ENCODE measurements at regions not wholly inside any gene's neighbourhood (a gene's known extent, or its start where the extent isn't known, plus 50 kb on each side); places are given as distances from the start of the nearest gene placed in this dataset.
"Not testable (repeated sequence)": the region's sequence is repeated elsewhere in the genome, so short reads cannot be mapped to it uniquely, and the experiment has no call there.

- not testable (repeated sequence) for DNase-seq
Measured at GRCh38 chr7:155397758-155398714, 59.9 kb upstream of the EN2 start.

- DNase-seq, result no peak
Measured at GRCh38 chr7:155398944-155399343, 59.0 kb upstream of the EN2 start.

GRCh38 chr7:155399577-155399976 lies 58.4 kb upstream of the EN2 start:
- no peak for DNase-seq

- no peak for DNase-seq
Measured at GRCh38 chr7:155401231-155401630, 56.7 kb upstream of the EN2 start.

- DNase-seq, result no peak
Measured at GRCh38 chr7:155401884-155402283, 56.0 kb upstream of the EN2 start.

- DNase-seq, result no peak
Measured at GRCh38 chr7:155402941-155403340, 55.0 kb upstream of the EN2 start.

GRCh38 chr7:155404976-155405375 lies 53.0 kb upstream of the EN2 start:
- no peak for DNase-seq

- no peak for DNase-seq
Measured at GRCh38 chr7:155405399-155406318, 52.3 kb upstream of the EN2 start.

GRCh38 chr7:155407799-155408198 lies 50.1 kb upstream of the EN2 start:
- DNase-seq, result no peak

Measured in NCI-H1092 (cell line).